Peyer's patch (tissue), 4 donors: ENCODE measurements at regions not wholly inside any gene's neighbourhood (a gene's known extent, or its start where the extent isn't known, plus 50 kb on each side); places are given as distances from the start of the nearest gene placed in this dataset.

ENCODE experiments used
- DNase-seq, 3 donors: peaks; one replicate each; pipeline ENCODE4 v3.0.0-alpha.2; 2017 to 2019
- H3K27ac ChIP-seq, 4 donors: fragments of 200-600 bp; sonication (generic); one replicate each; pipeline ENCODE4 v1.5.1; 2016 to 2019
- H3K27me3 ChIP-seq, 2 donors: fragments of 200-600 bp; sonication (generic); one replicate each; pipeline ENCODE4 v1.5.1; 2019
- H3K36me3 ChIP-seq, 3 donors: fragments of 200-600 bp; sonication (generic); one replicate each; pipeline ENCODE4 v1.5.1; 2016 to 2019
- H3K4me1 ChIP-seq, 4 donors: fragments of 200-600 bp; sonication (generic); one replicate each; pipeline ENCODE4 v1.5.1; 2016 to 2019
- H3K4me3 ChIP-seq, 4 donors: fragments of 200-600 bp; sonication (generic); 1 replicate in 3 of 4; 2 replicates in 1 of 4; pipeline ENCODE4 v1.5.1; 2016 to 2019; ENCODE audit warnings: mild to moderate bottlenecking in 1 of 4
- H3K9me3 ChIP-seq, 4 donors: fragments of 200-600 bp; sonication (generic); one replicate each; pipeline ENCODE4 v1.5.1; 2016 to 2019; ENCODE audit warnings: mild to moderate bottlenecking in 1 of 4
- POLR2A ChIP-seq, 2 donors: fragments of 450-650 bp; IDR thresholded peaks; one replicate each; pipeline ENCODE4 v1.5.1; 2017; ENCODE audit warnings: antibody characterized with exemption in 2 of 2, mild to moderate bottlenecking in 2 of 2, moderate library complexity in 2 of 2
- TF ChIP-seq, protein P1 (sequence below), 6 experiments: fragments of 450-650 bp in 4 of 6; fragments of 200-600 bp in 2 of 6; sonication (generic) in 1 of 6; IDR thresholded peaks; one replicate each; pipeline ENCODE4 v1.5.1; 2017 to 2019; ENCODE audit warnings: antibody characterized with exemption in 6 of 6, mild to moderate bottlenecking in 3 of 6, moderate library complexity in 1 of 6

DNA sequence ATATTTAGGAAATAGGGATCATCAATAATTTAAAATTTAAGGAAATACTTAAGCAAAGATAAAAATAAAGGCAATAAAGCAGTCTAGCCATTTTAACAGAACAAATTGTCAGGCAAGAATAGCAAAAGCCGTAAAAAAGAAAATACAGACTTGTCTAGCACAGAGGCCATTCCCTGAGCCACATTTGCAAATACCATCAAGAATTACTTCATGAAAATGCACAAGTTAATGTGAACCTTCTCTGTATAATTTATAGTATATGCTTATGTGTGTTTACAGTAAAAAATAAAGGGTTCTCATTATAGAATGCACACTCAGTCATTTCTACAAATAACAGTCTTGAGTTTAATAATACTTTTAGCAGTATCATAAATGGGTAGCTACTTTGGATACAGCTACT lies 505.9 kb upstream of the CPEB2 start:
- Histone ChIP-seq H3K4me3 (no peak overlapping the region), H3K36me3 (no peaks in the 10 kb centered on the region), H3K4me1 (no peaks in the 10 kb centered on the region), H3K27me3 (no peaks in the 10 kb centered on the region), H3K9me3 (no peaks in the 10 kb centered on the region), H3K27ac (no peak overlapping the region)
- no peak for DNase-seq
- TF ChIP-seq POLR2A (IDR thresholded peaks at IDR 0.05) = no peak
- TF ChIP-seq, protein P1, sequence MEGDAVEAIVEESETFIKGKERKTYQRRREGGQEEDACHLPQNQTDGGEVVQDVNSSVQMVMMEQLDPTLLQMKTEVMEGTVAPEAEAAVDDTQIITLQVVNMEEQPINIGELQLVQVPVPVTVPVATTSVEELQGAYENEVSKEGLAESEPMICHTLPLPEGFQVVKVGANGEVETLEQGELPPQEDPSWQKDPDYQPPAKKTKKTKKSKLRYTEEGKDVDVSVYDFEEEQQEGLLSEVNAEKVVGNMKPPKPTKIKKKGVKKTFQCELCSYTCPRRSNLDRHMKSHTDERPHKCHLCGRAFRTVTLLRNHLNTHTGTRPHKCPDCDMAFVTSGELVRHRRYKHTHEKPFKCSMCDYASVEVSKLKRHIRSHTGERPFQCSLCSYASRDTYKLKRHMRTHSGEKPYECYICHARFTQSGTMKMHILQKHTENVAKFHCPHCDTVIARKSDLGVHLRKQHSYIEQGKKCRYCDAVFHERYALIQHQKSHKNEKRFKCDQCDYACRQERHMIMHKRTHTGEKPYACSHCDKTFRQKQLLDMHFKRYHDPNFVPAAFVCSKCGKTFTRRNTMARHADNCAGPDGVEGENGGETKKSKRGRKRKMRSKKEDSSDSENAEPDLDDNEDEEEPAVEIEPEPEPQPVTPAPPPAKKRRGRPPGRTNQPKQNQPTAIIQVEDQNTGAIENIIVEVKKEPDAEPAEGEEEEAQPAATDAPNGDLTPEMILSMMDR (IDR thresholded peaks at IDR 0.05) = no peak

DNA sequence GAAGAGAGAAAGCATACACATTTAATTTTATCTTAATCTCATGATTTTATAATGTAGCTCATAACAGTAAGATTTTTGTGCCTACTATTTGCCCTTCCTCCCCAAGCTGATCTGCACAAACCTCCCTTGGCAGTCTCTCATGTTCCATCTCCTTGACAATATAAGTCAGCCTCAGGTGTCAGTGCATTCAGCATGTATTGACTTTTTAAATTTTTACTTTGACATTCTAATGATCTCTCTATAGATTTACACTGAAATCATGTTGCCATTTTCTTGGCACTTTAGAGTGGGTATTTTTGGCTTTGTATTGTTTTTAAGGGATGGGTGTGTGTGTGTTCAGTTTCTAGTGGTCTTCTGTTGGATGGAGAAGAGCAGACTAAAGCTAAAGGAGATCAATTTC lies 505.3 kb upstream of the CPEB2 start:
- Histone ChIP-seq H3K4me3 (no peak overlapping the region), H3K4me1 (no peaks in the 10 kb centered on the region), H3K36me3 (no peaks in the 10 kb centered on the region), H3K27ac (no peak overlapping the region), H3K27me3 (no peaks in the 10 kb centered on the region), H3K9me3 (no peaks in the 10 kb centered on the region)
- no peak for DNase-seq
- TF ChIP-seq, protein P1 (IDR thresholded peaks at IDR 0.05) = no peak
- TF ChIP-seq POLR2A (IDR thresholded peaks at IDR 0.05) = no peak

DNA sequence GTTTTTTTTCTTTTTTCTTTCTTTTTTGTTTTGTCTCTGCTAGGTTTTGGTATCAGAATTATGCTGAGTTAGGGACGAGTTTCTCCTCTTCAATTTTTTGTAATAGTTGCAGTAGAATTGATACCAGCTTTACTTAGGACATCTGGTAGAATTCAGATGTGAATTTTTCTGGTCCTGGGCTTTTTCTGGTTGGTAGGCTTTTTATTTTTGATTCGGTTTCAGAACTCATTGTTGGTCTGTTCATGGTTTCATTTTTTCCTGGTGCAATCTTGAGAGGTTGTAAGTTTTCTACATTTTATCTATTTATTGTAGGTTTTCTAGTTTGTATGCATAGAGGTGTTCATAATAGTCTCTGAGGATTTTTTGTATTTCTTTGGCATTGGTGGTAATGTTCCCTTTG lies 498.1 kb upstream of the CPEB2 start:
- TF ChIP-seq, protein P1 (IDR thresholded peaks at IDR 0.05) = no peak
- no peak for TF ChIP-seq POLR2A (IDR thresholded peaks at IDR 0.05)
- no peak overlapping the region for H3K27ac ChIP-seq
- H3K4me1 ChIP-seq = no peaks in the 10 kb centered on the region
- no peak overlapping the region for H3K4me3 ChIP-seq
- H3K9me3 ChIP-seq = no peaks in the 10 kb centered on the region
- H3K27me3 ChIP-seq = no peaks in the 10 kb centered on the region
- H3K36me3 ChIP-seq = no peaks in the 10 kb centered on the region
- DNase-seq = no peak

DNA sequence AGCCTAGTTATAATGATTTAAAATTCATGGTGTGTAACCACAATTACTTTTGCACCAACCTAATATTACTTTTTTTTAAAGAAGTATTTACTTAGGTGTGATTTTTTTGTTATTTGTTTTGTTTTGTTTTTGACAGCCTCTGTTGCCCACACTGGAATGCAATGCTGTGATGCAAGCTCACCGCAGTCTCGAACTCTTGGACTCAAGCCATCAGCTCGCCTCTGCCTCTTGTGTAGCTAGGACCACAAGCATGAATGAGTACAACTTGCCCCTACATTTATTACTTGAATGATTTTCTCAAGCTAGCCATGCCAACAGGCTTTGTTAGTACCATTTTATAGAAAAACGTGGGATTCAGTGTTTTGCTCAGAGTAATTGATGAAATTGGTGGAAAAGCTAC lies 488.8 kb upstream of the CPEB2 start:
- no peak overlapping the region for H3K4me3 ChIP-seq
- H3K36me3 ChIP-seq = no peaks in the 10 kb centered on the region
- no peaks in the 10 kb centered on the region for H3K4me1 ChIP-seq
- no peaks in the 10 kb centered on the region for H3K27me3 ChIP-seq
- H3K27ac ChIP-seq = no peak overlapping the region
- no peaks in the 10 kb centered on the region for H3K9me3 ChIP-seq
- DNase-seq = no peak
- no peak for TF ChIP-seq POLR2A (IDR thresholded peaks at IDR 0.05)
- TF ChIP-seq, protein P1 (IDR thresholded peaks at IDR 0.05) = no peak

DNA sequence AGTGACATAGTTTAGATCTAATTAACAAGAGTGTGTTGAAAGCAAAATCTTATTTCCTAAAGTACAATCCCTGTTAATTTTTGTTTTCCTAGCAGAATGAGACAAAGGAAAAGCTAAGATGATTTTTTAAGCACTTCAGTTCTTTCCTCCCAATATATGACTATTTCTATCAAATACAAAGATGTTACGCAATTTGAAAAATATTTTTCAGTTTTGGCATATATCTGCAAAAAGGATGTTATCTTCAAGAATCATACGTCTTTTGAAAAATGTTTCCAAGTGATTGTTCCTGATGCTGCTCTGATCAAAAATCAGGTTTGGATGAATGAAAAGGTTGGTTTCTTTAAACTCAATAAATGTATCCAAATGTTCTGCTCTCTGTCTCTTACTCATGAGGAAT lies 486.7 kb upstream of the CPEB2 start:
- Histone ChIP-seq H3K27ac (no peak overlapping the region), H3K4me1 (no peaks in the 10 kb centered on the region), H3K36me3 (no peaks in the 10 kb centered on the region), H3K27me3 (no peaks in the 10 kb centered on the region), H3K9me3 (no peaks in the 10 kb centered on the region), H3K4me3 (no peak overlapping the region)
- TF ChIP-seq, protein P1 (IDR thresholded peaks at IDR 0.05) = no peak
- TF ChIP-seq POLR2A (IDR thresholded peaks at IDR 0.05) = no peak
- DNase-seq = no peak

DNA sequence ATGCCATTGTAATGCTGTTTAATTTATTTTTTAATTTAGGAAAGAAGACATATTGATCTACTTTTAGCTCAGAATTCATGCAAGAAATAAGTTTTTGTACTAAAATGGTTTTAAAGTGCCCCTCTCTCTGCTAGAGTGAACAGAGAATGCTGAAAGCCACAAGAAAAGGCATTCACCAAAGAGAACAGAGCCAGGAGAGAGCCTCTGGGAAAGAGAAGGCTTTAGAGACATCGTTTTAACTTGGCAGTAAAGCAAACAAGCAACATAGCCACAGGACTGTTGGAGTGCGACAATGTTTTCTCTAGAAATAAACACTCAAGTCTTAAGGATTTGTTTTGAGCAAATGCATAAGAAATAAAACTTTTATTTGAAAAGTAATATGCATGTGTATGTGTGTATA lies 484.1 kb upstream of the CPEB2 start:
- Histone ChIP-seq H3K9me3 (no peaks in the 10 kb centered on the region), H3K27me3 (no peaks in the 10 kb centered on the region), H3K27ac (no peak overlapping the region), H3K36me3 (no peaks in the 10 kb centered on the region), H3K4me1 (no peaks in the 10 kb centered on the region), H3K4me3 (no peak overlapping the region)
- no peak for DNase-seq
- TF ChIP-seq POLR2A (IDR thresholded peaks at IDR 0.05) = no peak
- TF ChIP-seq, protein P1 (IDR thresholded peaks at IDR 0.05) = no peak
